T-helper 17 cell (primary cell): ENCODE measurements at regions not wholly inside any gene's neighbourhood (a gene's known extent, or its start where the extent isn't known, plus 50 kb on each side); places are given as distances from the start of the nearest gene placed in this dataset.

Source experiments
- ATAC-seq: fragments of 150-1000 bp; cut with Tn5 transposase; 2 replicates; pipeline ENCODE4 v1.10.0; 2021; ENCODE audit warnings: mild to moderate bottlenecking, moderate library complexity
- DNase-seq, 3 donors: peaks; one replicate each; pipeline versions ENCODE4 v3.0.0 to v3.0.0-alpha.2; 2020 to 2021
- H3K9me3 ChIP-seq: one replicate; pipeline ENCODE4 v1.7.0; 2013; ENCODE audit warnings: low read length, mild to moderate bottlenecking; ENCODE audit not compliant: control insufficient read depth, poor library complexity, severe bottlenecking
- H3K27ac Mint-ChIP-seq: one replicate; pipeline ENCODE4 v1.8.0; 2022; ENCODE audit warnings: mild to moderate bottlenecking, moderate library complexity, mixed read lengths
- H3K27me3 Mint-ChIP-seq: one replicate; pipeline ENCODE4 v1.8.0; 2022; ENCODE audit warnings: mixed read lengths
- H3K36me3 Mint-ChIP-seq: one replicate; pipeline ENCODE4 v1.8.0; 2022; ENCODE audit warnings: low read depth, mixed read lengths
- H3K4me1 Mint-ChIP-seq: one replicate; pipeline ENCODE4 v1.8.0; 2022; ENCODE audit warnings: mild to moderate bottlenecking, mixed read lengths
- H3K4me3 Mint-ChIP-seq: one replicate; pipeline ENCODE4 v1.8.0; 2022; ENCODE audit warnings: mild to moderate bottlenecking, moderate library complexity, mixed read lengths

- H3K36me3 Mint-ChIP-seq = no peaks in the 10 kb centered on the region
- no peak for ATAC-seq
- no peak overlapping the region for H3K4me3 Mint-ChIP-seq
- peaks cover 17% of the 10 kb centered on the region for H3K27me3 Mint-ChIP-seq
- DNase-seq = no peak
- H3K9me3 ChIP-seq = no peaks in the 10 kb centered on the region
- H3K27ac Mint-ChIP-seq = no peak overlapping the region
- H3K4me1 Mint-ChIP-seq = no peaks in the 10 kb centered on the region
These were observed 78.6 kb upstream of the TSHZ3 start for GRCh38 chr19:31427857-31428256.

GRCh38 chr19:31430381-31430780, 81.1 kb upstream of the TSHZ3 start:
- no peaks in the 10 kb centered on the region for H3K27me3 Mint-ChIP-seq
- DNase-seq = no peak
- H3K36me3 Mint-ChIP-seq = no peaks in the 10 kb centered on the region
- H3K4me3 Mint-ChIP-seq = no peak overlapping the region
- no peaks in the 10 kb centered on the region for H3K4me1 Mint-ChIP-seq
- no peaks in the 10 kb centered on the region for H3K9me3 ChIP-seq
- no peak overlapping the region for H3K27ac Mint-ChIP-seq
- ATAC-seq = no peak

GRCh38 chr19:31432201-31432810, 83.1 kb upstream of the TSHZ3 start:
- H3K4me1 Mint-ChIP-seq = no peaks in the 10 kb centered on the region
- H3K4me3 Mint-ChIP-seq = no peak overlapping the region
- no peak for ATAC-seq
- no peak for DNase-seq
- H3K27me3 Mint-ChIP-seq = peaks cover 4% of the 10 kb centered on the region
- no peak overlapping the region for H3K27ac Mint-ChIP-seq
- H3K9me3 ChIP-seq = no peaks in the 10 kb centered on the region
- no peaks in the 10 kb centered on the region for H3K36me3 Mint-ChIP-seq

- H3K4me1 Mint-ChIP-seq = no peaks in the 10 kb centered on the region
- no peaks in the 10 kb centered on the region for H3K36me3 Mint-ChIP-seq
- DNase-seq (no peak), ATAC-seq (no peak)
- H3K9me3 ChIP-seq = no peaks in the 10 kb centered on the region
- no peak overlapping the region for H3K27ac Mint-ChIP-seq
- peaks cover 9% of the 10 kb centered on the region for H3K27me3 Mint-ChIP-seq
- no peak overlapping the region for H3K4me3 Mint-ChIP-seq
These were observed 87.0 kb upstream of the TSHZ3 start for GRCh38 chr19:31436121-31436776.

GRCh38 chr19:31438401-31439269, 89.4 kb upstream of the TSHZ3 start:
- no peaks in the 10 kb centered on the region for H3K9me3 ChIP-seq

GRCh38 chr19:31439270-31439573, 90.0 kb upstream of the TSHZ3 start:
- Mint-ChIP-seq H3K27ac (no peak overlapping the region), H3K4me1 (no peaks in the 10 kb centered on the region), H3K36me3 (no peaks in the 10 kb centered on the region), H3K4me3 (no peak overlapping the region), H3K27me3 (peaks cover 19% of the 10 kb centered on the region)
- ATAC-seq (no peak), DNase-seq (no peak)
- no peaks in the 10 kb centered on the region for H3K9me3 ChIP-seq

More at GRCh38 chr19:31438401-31439269, 89.4 kb upstream of the TSHZ3 start:
- Mint-ChIP-seq H3K27ac (no peak overlapping the region), H3K36me3 (no peaks in the 10 kb centered on the region), H3K4me3 (no peak overlapping the region), H3K27me3 (peaks cover 16% of the 10 kb centered on the region), H3K4me1 (no peaks in the 10 kb centered on the region)
- no peak for ATAC-seq
- DNase-seq = no peak

- Mint-ChIP-seq H3K4me3 (no peak overlapping the region), H3K4me1 (no peaks in the 10 kb centered on the region), H3K36me3 (no peaks in the 10 kb centered on the region), H3K27me3 (peaks cover 26% of the 10 kb centered on the region), H3K27ac (no peak overlapping the region)
- ATAC-seq (no peak), DNase-seq (no peak)
- no peaks in the 10 kb centered on the region for H3K9me3 ChIP-seq
These were observed 95.7 kb upstream of the TSHZ3 start for GRCh38 chr19:31444931-31445330.

GRCh38 chr19:31445406-31445805, 96.2 kb upstream of the TSHZ3 start:
- H3K36me3 Mint-ChIP-seq = no peaks in the 10 kb centered on the region
- H3K27ac Mint-ChIP-seq = no peak overlapping the region
- H3K27me3 Mint-ChIP-seq = peaks cover 27% of the 10 kb centered on the region
- no peak for DNase-seq
- ATAC-seq = no peak
- H3K4me1 Mint-ChIP-seq = no peaks in the 10 kb centered on the region
- no peak overlapping the region for H3K4me3 Mint-ChIP-seq
- H3K9me3 ChIP-seq = no peaks in the 10 kb centered on the region

- DNase-seq (no peak), ATAC-seq (no peak)
- no peaks in the 10 kb centered on the region for H3K9me3 ChIP-seq
- H3K4me1 Mint-ChIP-seq = no peaks in the 10 kb centered on the region
- no peak overlapping the region for H3K27ac Mint-ChIP-seq
- no peaks in the 10 kb centered on the region for H3K36me3 Mint-ChIP-seq
- no peak overlapping the region for H3K4me3 Mint-ChIP-seq
- peaks cover 36% of the 10 kb centered on the region for H3K27me3 Mint-ChIP-seq
These were observed 99.0 kb upstream of the TSHZ3 start for GRCh38 chr19:31448221-31448657.

GRCh38 chr19:31449379-31449778, 100.1 kb upstream of the TSHZ3 start:
- Mint-ChIP-seq H3K4me1 (no peaks in the 10 kb centered on the region), H3K36me3 (no peaks in the 10 kb centered on the region), H3K27me3 (peaks cover 37% of the 10 kb centered on the region), H3K27ac (no peak overlapping the region), H3K4me3 (no peak overlapping the region)
- ATAC-seq (no peak), DNase-seq (no peak)
- H3K9me3 ChIP-seq = no peaks in the 10 kb centered on the region

- no peaks in the 10 kb centered on the region for H3K4me1 Mint-ChIP-seq
- no peaks in the 10 kb centered on the region for H3K36me3 Mint-ChIP-seq
- H3K4me3 Mint-ChIP-seq = no peak overlapping the region
- no peak overlapping the region for H3K27ac Mint-ChIP-seq
- H3K9me3 ChIP-seq = no peaks in the 10 kb centered on the region
- DNase-seq (no peak), ATAC-seq (no peak)
- H3K27me3 Mint-ChIP-seq = peaks cover 36% of the 10 kb centered on the region
These were observed 101.5 kb upstream of the TSHZ3 start for GRCh38 chr19:31450696-31451095.

- H3K27ac Mint-ChIP-seq = no peak overlapping the region
- no peaks in the 10 kb centered on the region for H3K9me3 ChIP-seq
- ATAC-seq (no peak), DNase-seq (no peak)
- H3K27me3 Mint-ChIP-seq = peaks cover 36% of the 10 kb centered on the region
- H3K4me3 Mint-ChIP-seq = no peak overlapping the region
- H3K4me1 Mint-ChIP-seq = no peaks in the 10 kb centered on the region
- no peaks in the 10 kb centered on the region for H3K36me3 Mint-ChIP-seq
These were observed 102.6 kb upstream of the TSHZ3 start for GRCh38 chr19:31451686-31452330.

GRCh38 chr19:31459430-31459829, 110.2 kb upstream of the TSHZ3 start:
- H3K27ac Mint-ChIP-seq = no peak overlapping the region
- no peak for ATAC-seq
- no peaks in the 10 kb centered on the region for H3K36me3 Mint-ChIP-seq
- H3K4me3 Mint-ChIP-seq = no peak overlapping the region
- no peaks in the 10 kb centered on the region for H3K9me3 ChIP-seq
- DNase-seq = no peak
- H3K27me3 Mint-ChIP-seq = no peaks in the 10 kb centered on the region
- H3K4me1 Mint-ChIP-seq = no peaks in the 10 kb centered on the region
